ENCODE measurements at regions not wholly inside any gene's neighbourhood (a gene's known extent, or its start where the extent isn't known, plus 50 kb on each side); places are given as distances from the start of the nearest gene placed in this dataset.
"Not testable (repeated sequence)": the region's sequence is repeated elsewhere in the genome, so short reads cannot be mapped to it uniquely, and the experiment has no call there.

DNA sequence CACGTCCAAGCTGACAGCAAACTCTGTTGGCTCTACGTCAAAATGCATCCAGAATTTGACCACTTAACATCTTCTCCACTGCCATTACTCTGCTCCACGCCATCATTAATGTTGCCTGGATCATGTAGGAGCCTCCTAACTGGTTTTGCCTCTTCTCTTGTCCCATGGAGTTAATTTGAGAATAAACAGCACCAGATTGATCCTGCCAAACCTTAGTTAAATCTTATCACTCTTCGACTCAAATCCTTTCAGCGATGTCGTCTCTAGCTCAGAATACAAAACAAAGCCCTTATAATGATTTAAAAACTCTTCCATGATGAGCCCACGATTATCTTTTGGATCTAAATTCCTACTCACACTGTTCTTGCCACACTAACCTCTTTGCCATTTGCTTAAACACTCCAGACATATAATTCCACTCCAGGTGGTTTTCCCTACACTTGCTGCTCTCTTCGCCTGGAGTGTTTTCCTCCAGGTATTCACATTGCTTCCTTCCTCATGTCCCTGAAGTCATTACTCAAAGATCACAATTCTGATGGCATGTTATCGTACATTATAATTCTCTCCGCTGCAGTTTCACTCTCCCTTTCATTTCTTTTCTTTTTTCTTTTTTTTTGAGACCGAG lies 90.7 kb upstream of the KCNK2 start:
- DNase-seq: no peak

DNA sequence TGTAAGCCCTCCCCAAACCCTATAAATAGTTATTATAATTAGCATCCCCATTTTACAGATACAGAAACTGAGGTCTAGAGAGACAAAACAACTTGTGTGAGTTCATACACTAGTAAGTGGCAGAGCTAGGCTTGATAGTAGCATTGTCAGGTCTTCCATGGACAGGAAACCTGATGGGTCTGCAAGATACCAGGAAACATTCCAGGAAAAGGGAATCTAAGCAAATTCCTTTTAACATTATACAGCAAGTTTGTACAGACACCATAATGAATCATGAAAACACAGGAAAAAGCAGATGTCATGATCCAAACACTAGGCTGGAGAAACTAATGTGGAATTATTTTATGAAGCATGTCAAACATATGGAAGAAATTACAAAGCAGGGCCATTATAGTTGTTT lies 89.1 kb upstream of the KCNK2 start:
- DNase-seq: no peak

DNA sequence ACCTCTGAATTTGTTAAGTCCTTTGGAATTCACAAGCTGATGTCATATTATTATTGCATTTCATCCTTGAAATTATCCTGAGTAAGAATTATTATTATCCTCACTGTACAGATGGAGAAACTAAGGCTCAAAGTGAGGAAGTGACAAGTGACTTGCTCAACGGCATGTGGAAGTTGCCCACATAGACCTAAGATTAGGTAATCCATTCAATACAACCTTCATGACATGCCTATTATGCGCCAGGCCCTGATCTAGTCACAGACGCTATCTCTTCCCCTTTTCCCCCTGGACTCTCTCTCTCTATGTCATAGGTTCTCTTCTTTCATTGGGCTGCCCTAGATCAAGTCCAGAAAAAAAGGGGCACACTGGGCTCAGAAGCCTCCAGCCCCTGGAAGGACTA lies 84.9 kb upstream of the KCNK2 start:
- DNase-seq: no peak

DNA sequence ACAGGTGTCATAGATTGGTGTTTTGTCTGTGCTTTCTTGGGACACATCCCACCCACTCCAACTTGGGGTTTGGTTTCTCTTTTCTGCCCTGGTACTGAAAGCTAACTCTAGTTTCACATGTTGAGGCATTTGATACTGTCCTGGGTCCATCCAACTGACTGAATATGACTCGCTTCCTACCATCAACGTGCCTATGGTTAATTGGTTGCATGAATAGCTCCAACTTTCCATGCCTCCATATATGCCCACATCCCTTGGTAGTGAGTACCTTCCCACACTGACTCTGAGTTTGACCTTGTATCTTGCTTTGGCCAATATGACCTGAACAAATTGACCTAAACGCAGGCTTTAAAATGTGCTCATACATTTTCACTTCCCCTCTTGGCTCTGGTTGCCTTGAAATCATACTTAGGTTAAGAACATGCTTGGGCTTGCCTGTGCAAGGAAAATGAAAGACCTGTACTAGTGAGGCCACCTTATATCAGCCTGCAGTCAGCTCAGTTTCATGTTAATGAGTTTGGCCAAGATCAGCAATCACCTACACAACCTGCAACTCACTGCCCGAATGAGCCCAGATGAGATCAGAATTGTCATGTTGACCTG lies 81.0 kb upstream of the KCNK2 start:
- no peak for DNase-seq

DNA sequence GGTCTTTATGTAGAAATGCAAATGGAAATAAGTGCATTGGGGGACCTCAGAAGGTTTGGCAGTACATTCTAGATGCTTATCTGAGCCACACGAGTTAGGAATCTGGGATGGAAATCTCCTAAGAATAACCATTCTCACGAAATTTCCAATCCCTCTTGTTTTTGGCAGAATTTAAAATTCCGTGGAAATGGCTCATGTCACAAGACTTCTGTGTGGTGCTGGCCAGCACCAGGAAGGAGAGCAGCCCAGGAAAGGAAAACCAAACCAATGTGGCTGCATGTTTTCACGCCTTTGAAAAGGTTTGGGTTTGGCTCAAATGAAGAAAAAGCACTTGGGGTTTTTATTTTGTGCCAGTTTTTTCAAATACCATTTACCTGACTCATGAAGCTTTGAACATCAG lies 80.1 kb upstream of the KCNK2 start:
- no peak for DNase-seq

DNA sequence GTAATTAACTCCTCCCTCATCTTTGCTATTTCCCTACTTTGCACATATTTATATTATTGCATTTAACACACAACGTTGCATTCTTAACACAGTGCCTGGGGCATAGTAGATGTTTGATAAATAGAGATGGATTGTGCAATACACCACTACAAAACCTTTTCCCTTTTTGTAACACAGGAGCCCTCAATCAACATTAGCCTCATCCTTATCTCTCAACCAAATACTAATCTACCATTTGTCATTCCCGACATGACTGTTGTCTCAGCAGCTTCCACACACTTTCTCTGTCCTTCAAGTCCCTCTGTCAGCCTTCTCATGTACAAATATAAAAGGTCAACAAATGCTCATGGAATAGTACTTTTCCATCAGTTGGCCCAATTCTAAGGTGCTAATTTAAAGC lies 78.9 kb upstream of the KCNK2 start:
- no peak for DNase-seq

DNA sequence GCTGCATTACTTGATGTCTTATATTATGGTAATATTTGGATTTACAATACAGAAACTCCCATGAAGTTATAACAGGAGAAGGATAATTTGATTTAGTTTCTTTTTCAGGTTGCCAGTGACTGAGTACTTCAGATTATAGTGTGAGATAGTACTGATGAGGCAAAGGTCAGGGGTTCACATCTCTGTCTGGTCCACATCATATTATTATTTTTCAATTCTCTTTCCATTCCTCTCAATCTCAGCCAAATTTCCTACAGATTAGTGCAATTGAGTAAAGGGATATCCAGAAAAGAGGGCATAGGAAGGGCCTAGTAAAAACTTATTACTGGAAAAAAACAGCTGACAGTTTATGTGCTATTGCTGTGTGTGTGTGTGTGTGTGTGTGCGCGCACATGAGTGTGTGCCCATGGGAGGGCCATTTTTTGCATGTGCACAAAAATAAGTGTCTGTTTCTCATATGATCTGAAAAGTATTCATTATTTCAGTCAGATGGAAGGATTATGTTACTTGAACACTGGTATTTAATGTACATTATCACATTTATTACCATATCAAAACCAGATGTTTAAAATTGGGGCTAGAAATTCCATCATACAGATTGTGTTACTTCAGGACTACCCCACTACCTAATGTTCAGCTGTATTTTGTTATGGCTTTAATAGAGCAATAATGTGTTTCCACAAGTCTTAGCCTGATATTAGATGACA lies 78.3 kb upstream of the KCNK2 start:
- no peak for DNase-seq

DNA sequence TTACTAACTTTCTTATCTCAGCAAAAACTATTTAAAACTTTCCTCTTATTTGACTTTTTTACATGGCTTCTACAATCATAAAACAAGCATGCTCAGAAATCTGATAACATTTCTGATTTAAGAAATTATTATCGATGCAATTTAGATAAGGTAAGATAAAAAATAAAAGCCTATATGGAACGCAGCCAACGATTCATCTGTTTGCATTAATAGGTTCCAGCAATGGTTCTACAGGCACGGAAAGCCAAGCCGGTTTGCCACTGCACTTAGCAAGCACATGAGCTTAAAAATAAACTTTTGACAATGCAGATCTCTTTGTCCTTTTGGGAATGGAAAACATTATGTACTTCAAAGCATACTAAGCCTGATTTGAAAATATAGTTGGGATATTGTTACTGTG lies 77.5 kb upstream of the KCNK2 start:
- no peak for DNase-seq

DNA sequence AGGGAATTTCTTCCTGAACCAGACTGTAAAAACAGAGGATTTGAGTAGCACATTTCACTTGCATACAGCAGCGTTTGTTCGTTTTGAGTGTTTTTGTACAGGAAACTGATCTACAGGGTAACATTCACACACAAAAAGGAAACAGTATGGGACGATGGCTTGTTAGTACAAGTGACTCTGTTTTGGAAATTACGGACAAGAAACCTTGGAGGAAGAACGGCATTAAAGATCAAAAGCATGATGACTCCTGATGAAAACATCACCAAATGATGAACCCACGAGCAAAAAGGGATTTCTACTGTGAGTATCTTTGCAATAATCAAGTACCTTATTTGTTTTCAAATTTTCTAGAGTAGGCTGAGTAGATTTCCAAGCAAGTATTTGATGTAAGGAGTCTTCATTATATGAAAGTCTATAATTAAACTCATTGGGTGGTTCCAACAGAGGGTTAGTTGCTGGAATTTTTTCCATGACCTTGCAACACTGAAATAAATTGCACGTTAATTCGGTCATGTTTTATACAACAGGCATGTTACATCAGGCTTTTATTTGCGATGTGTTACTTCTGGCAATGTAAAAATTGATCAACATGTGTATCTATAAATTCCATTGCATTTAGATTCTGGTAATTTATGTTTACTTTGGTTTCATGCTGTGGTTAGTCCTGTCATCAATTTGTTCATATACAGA lies 76.7 kb upstream of the KCNK2 start:
- DNase-seq: no peak

DNA sequence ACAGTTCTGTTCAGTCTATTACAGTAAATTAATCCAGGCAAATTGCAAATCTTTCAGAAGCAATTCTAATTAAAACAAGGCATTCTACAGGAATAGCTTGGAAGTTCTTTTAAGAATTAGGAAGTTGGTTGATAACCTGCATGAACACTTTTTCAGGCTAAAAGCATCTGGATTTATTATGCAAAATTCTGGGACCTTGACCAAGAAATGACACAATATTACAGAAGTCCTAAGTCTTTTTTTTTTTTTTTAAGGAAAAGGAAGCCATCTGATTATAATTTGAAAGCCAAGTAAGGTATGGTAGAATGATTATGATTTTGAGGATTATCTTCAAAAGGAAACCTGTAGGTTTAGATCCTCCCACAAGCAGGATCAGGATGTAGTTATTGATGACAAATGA lies 74.7 kb upstream of the KCNK2 start:
- no peak for DNase-seq

DNA sequence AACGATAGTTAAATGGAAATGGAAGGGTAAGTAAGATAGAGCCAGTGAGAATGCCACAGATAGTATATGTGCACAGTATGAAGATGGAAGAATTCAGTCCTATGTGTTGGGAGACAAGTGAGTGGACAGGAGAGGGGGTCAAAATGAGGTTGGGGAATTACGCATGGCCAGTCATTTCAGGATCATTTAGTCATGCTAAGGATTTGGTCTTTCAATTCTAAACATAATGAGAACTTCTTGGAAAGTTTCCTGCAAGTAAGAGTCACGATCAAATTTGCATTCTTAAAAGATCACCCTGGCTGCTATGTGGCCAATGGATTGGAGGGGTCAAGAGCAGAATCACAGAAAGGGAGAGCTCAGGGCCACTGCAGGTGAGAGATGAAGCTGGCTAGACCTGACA lies 64.0 kb upstream of the KCNK2 start:
- no peak for DNase-seq

DNA sequence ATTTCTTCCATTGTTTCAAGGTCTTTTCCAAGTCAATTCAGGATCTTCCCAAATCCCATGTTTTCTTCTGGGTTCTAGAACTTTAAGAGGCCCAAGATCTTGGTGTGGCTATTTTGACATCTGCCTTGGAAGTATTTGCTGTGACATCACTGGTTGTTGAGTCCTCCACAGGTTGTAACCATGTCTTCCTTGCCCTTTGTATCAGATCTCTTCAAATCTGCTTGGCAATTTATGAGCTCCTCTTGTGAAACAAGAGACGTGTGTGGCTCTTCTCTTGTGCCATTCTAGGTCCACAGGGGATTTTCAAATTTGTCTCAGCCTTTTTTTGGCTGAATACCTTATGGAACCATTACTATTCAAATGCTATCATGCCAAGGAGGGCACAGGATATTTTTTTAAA lies 60.3 kb upstream of the KCNK2 start:
- no peak for DNase-seq

DNA sequence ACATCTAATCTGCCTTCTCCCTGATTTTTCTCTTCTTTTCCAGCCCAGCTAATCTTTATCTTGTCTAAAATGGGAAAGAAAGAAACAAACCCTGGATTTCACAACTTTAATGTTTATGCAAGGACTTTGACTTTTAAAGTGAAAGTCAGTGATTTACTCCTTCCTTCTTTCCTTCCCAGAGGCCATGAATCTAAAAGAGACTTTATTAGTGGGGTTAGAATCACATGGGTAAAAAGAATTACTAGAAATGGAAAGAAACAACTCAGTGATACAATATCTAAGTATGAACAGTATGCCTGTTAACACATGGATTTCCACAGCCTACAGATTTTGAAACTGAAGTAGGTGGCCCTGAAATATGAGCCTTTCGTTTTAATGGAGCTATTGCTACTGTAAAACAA lies 59.8 kb upstream of the KCNK2 start:
- DNase-seq: no peak

DNA sequence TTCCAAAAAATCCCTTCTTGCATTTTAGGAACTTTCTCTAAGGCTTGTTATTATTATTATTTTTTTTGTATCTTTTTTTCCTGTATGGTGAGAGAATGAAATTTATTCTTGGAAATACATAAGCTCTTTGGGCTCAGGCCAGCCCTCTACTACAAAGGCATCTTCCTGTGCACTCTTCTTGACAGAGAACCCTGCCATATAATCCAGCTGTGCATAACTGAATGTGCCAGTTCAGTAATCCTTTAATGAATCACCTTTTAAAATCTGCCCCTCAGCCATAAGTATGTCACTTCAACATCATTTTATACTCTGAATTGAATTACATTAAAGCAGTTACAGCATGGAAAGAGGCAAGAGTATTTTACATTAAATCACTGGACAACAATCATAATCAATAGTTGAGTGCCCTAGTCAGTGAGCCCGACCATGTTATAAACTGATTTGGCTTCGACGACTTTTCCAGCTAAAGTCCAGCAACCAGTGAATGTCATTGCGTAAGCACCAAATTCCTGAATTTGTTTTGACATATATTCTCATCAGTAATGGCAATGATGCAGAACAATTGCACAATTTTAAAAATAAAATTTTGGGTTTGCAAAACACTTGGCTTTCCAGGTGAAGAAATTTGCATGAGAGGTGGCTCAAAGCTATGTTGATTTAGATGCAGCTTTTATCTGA lies 59.2 kb upstream of the KCNK2 start:
- DNase-seq: no peak

DNA sequence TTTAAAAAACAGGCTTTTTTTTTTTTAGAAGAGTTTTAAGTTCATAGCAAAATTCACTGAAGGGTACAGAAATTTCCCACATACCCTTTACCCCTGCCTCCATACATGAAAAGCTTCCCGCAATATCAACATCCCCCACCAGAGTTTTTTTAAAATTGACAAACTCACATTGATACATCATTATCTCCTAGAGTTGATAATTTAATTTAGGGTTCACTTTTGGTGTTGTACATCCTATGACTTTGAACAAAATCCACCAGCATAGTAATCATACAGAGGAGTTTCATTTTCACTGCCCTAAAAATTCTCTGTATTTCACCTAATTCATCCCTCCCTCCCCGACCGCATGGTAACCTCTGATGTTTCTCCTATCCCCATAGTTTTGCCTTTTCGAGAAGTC lies 53.6 kb upstream of the KCNK2 start:
- DNase-seq: no peak

DNA sequence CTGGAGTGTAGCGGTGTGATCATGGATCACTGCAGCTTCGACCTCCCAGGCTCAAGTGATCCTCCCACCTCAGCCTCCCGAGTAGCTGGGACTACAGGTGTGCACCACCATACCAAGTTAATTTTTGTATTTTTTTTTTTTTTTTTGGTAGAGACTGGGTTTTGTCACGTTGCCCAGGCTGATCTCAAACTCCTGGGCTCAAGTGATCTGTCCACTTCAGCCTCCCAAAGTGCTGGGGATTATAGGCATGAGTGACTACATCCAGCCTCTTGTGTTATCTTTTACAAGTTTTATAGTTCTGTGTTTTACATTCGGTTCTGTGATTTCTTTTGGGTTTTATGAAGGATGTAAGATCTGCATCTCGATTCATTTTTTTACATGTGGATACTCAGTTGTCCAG lies 52.0 kb upstream of the KCNK2 start:
- DNase-seq: not testable (repeated sequence)

DNA sequence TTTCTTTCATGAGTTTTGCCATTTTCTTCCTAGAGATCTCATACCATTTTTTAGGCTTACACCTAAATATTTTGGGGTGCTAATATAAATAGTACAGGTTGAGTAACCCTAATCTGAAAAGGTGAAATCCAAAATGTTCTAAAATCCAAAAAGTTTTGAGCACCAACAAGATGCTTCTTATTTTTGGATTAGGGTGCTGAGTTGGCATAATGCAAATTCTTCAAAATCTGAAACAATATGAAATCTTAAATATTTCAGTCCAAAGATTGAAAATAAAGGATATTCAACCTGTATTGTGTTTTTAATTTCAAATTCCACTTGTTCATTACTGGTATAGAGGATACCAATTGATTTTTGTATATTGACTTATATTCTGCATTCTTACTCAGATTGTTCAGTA lies 51.1 kb upstream of the KCNK2 start:
- DNase-seq: no peak

Data from bone marrow (tissue), 2 donors.